GM11168 (cell line): ENCODE measurements at regions not wholly inside any gene's neighbourhood (a gene's known extent, or its start where the extent isn't known, plus 50 kb on each side); places are given as distances from the start of the nearest gene placed in this dataset.
"Not testable (repeated sequence)": the region's sequence is repeated elsewhere in the genome, so short reads cannot be mapped to it uniquely, and the experiment has no call there.

Experiments
- in situ Hi-C: fragments of 300-500 bp; cut with MboI; formaldehyde crosslinking; loops from one replicate; pipeline ENCODE4 v1.12.0; 2022; ENCODE audit warnings: low sequenced_read_pairs; ENCODE audit not compliant: unreplicated experiment

GRCh38 chr9:79428422-79428821 lies 143.3 kb upstream of the TLE4 start:
- in situ Hi-C loops = no loop called here

GRCh38 chr9:79430619-79431018 lies 141.1 kb upstream of the TLE4 start:
- in situ Hi-C loops = no loop called here

GRCh38 chr9:79431019-79431679 lies 140.6 kb upstream of the TLE4 start:
- in situ Hi-C loops = no loop called here

- in situ Hi-C loops = no loop called here
Observed at GRCh38 chr9:79432485-79432884, 139.3 kb upstream of the TLE4 start.

- in situ Hi-C loops = no loop called here
Observed at GRCh38 chr9:79433703-79434102, 138.1 kb upstream of the TLE4 start.

- in situ Hi-C loops = not testable (repeated sequence)
Observed at GRCh38 chr9:79439221-79439620, 132.5 kb upstream of the TLE4 start.

GRCh38 chr9:79446523-79447307 lies 125.0 kb upstream of the TLE4 start:
- in situ Hi-C loops = no loop called here

GRCh38 chr9:79447308-79447605 lies 124.5 kb upstream of the TLE4 start:
- in situ Hi-C loops = no loop called here

- in situ Hi-C loops = no loop called here
Observed at GRCh38 chr9:79447762-79448161, 124.0 kb upstream of the TLE4 start.

GRCh38 chr9:79452265-79452664 lies 119.5 kb upstream of the TLE4 start:
- in situ Hi-C loops = no loop called here

- in situ Hi-C loops = no loop called here
Observed at GRCh38 chr9:79461712-79462111, 110.1 kb upstream of the TLE4 start.

- in situ Hi-C loops = no loop called here
Observed at GRCh38 chr9:79465156-79465555, 106.6 kb upstream of the TLE4 start.

GRCh38 chr9:79469164-79469563 lies 102.6 kb upstream of the TLE4 start:
- in situ Hi-C loops = no loop called here

GRCh38 chr9:79470954-79471353 lies 100.8 kb upstream of the TLE4 start:
- in situ Hi-C loops = no loop called here

GRCh38 chr9:79471580-79472543 lies 99.9 kb upstream of the TLE4 start:
- in situ Hi-C loops = no loop called here

- in situ Hi-C loops = no loop called here
Observed at GRCh38 chr9:79473704-79474103, 98.1 kb upstream of the TLE4 start.

GRCh38 chr9:79477241-79477840 lies 94.4 kb upstream of the TLE4 start:
- in situ Hi-C loops = no loop called here

- in situ Hi-C loops = no loop called here
Observed at GRCh38 chr9:79477955-79478771, 93.6 kb upstream of the TLE4 start.

GRCh38 chr9:79480639-79481038 lies 91.1 kb upstream of the TLE4 start:
- in situ Hi-C loops = no loop called here
